ENCODE measurements at regions not wholly inside any gene's neighbourhood (a gene's known extent, or its start where the extent isn't known, plus 50 kb on each side); places are given as distances from the start of the nearest gene placed in this dataset.

- TF ChIP-seq CTCF (IDR thresholded peaks at IDR 0.05) (no peak), POLR2A (IDR thresholded peaks at IDR 0.05) (no peak)
Observed at GRCh38 chr10:107232013-107232412, 67.5 kb upstream of the SORCS1 start.

Data from ovary (tissue), 3 donors.